Immature natural killer cell (primary cell): ENCODE measurements at regions not wholly inside any gene's neighbourhood (a gene's known extent, or its start where the extent isn't known, plus 50 kb on each side); places are given as distances from the start of the nearest gene placed in this dataset.
"Not testable (repeated sequence)": the region's sequence is repeated elsewhere in the genome, so short reads cannot be mapped to it uniquely, and the experiment has no call there.

Experiments
- DNase-seq, 3 donors: peaks; one replicate each; pipeline ENCODE4 v3.0.0; 2022; ENCODE audit warnings: mixed read lengths in 1 of 3
- H3K27ac Mint-ChIP-seq, 6 donors: one replicate each; pipeline ENCODE4 v1.8.0; 2020; ENCODE audit warnings: mixed read lengths in 6 of 6, mild to moderate bottlenecking in 5 of 6, inconsistent platforms in 4 of 6, moderate library complexity in 3 of 6
- H3K27me3 Mint-ChIP-seq, 3 donors: one replicate each; pipeline ENCODE4 v1.8.0; 2020 to 2021; ENCODE audit warnings: low read depth in 3 of 3, mild to moderate bottlenecking in 3 of 3, mixed read lengths in 3 of 3, moderate library complexity in 3 of 3, inconsistent platforms in 1 of 3
- H3K36me3 Mint-ChIP-seq, 3 donors: one replicate each; pipeline ENCODE4 v1.8.0; 2020; ENCODE audit warnings: mixed read lengths in 3 of 3, inconsistent platforms in 2 of 3, mild to moderate bottlenecking in 2 of 3
- H3K4me1 Mint-ChIP-seq, 2 donors: one replicate each; pipeline ENCODE4 v1.8.0; 2020; ENCODE audit warnings: inconsistent platforms in 2 of 2, mild to moderate bottlenecking in 2 of 2, mixed read lengths in 2 of 2, moderate library complexity in 1 of 2
- H3K4me3 Mint-ChIP-seq, 5 donors: one replicate each; pipeline ENCODE4 v1.8.0; 2020; ENCODE audit warnings: mild to moderate bottlenecking in 5 of 5, mixed read lengths in 5 of 5, inconsistent platforms in 3 of 5, moderate library complexity in 3 of 5
- H3K9me3 Mint-ChIP-seq, 6 donors: one replicate each; pipeline ENCODE4 v1.8.0; 2020; ENCODE audit warnings: mild to moderate bottlenecking in 6 of 6, mixed read lengths in 6 of 6, inconsistent platforms in 4 of 6, moderate library complexity in 3 of 6

DNA sequence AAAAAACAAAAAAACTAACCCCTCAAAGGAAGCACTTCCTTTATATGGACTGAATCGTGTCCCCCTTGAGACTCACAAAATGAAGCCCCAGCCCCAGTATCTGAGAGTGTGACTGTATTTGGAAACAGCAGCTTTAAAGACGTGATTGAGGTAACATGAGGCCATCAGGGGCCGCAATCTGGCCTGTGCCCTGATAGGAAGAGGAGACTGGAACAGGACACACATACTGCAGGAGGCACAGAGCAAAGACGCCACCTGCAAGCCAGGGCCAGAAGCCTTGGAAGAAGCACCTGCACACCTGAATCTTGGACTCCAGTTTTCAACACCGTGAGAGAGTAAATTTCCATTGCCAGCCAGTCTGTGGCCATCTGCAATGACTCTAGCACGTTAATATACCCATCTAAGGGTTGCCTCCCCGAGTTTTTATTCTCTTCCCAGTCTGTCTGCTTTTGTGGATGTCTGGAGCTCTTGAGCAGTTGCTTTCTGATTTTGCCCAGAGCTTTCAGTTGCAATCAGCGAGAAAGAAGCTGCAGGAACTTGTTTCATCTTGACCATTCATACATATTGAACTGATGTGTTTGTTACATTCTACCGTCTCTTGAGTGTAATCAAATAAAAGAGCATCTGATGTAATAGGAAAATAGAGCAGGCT, 775.8 kb upstream of the TPTE start:
- H3K9me3 Mint-ChIP-seq, result peaks cover 8 to 24% (median 21%) of the 10 kb centered on the region in 6 donors
- H3K27ac Mint-ChIP-seq, H3K4me1 Mint-ChIP-seq, H3K36me3 Mint-ChIP-seq, H3K27me3 Mint-ChIP-seq, DNase-seq, H3K4me3 Mint-ChIP-seq: not testable (repeated sequence)

DNA sequence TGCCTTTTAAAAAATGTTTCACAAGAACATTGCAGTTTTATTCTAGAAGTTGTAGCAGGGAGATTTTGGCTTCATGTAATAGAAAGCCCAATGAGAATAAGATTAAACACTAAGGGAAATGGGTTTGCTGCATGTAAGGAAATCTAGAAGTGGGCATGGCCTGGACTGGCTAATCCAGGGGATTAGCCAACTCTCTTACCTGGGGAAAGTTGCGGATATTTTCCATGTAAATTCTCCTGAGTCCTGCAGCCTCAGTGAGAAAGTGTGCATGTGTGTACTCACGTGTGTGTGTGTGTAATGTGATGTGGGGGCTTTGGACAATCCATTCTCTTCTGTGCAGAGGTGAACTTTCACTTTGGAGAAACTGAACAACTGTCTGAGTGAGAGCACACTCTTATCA, 775.1 kb upstream of the TPTE start:
- DNase-seq, H3K4me3 Mint-ChIP-seq, H3K4me1 Mint-ChIP-seq, H3K27ac Mint-ChIP-seq, H3K27me3 Mint-ChIP-seq, H3K36me3 Mint-ChIP-seq: not testable (repeated sequence)
- H3K9me3 Mint-ChIP-seq, result peaks cover 8 to 18% (median 15%) of the 10 kb centered on the region in 6 donors

DNA sequence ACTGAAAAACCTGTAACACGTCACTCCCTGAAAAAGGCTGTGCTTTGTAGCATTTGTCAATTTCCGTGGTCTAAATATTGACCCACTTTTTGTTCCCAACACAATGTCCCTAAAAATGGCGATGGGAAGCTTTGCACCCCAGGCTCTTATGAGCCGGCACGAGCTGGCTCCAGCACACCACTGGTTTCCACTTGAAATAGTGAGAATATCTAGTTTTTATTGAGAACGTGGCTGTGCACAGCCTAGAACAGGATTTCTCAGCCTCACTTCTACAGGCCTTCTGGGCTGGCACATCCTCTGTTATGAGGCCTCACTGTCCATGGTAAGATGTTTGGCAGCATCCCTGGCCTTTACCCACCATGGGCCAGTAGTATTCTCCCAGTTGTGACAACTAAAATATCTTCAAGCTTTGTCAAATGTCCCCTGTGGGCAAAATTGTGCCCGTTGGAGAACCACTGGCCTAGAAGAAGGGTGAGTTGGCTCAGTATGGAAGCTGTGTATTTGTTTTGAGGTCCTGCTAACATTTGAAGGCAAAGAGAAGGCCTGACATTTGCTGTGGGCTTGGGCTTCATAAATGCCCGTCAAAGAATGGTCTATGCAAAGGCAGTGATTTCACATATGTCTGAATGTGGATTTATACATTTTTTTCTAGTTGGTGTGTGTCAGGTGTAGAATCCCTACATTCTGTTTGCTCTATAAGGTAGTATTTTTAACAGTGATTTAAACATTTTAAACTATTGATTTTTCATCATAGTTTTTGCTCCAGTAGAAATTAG, 774.4 kb upstream of the TPTE start:
- peaks cover 4 to 12% (median 9%) of the 10 kb centered on the region in 6 donors for H3K9me3 Mint-ChIP-seq
- H3K36me3 Mint-ChIP-seq, DNase-seq, H3K4me1 Mint-ChIP-seq, H3K27ac Mint-ChIP-seq, H3K27me3 Mint-ChIP-seq, H3K4me3 Mint-ChIP-seq: not testable (repeated sequence)

DNA sequence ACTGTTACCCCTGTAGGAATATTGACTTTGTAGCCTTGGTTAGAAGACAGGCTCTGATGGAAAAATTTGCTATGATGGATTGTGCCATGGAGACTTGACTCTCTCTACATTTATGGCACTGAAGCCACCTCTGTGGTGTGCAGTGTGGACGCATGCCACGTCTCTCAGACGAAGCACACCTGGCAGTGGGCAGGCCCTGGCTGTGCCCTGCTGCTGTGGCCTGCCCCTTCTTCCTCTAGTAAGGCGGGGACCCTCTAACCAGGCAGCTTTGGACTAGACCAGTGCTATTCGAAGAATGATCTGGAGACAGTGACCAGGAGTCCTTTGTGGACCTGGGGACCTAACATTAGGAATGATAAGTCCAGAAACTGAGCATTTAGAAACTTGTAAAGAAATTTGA, 773.5 kb upstream of the TPTE start:
- H3K9me3 Mint-ChIP-seq, H3K4me1 Mint-ChIP-seq, H3K4me3 Mint-ChIP-seq, DNase-seq, H3K36me3 Mint-ChIP-seq, H3K27ac Mint-ChIP-seq, H3K27me3 Mint-ChIP-seq: not testable (repeated sequence)

DNA sequence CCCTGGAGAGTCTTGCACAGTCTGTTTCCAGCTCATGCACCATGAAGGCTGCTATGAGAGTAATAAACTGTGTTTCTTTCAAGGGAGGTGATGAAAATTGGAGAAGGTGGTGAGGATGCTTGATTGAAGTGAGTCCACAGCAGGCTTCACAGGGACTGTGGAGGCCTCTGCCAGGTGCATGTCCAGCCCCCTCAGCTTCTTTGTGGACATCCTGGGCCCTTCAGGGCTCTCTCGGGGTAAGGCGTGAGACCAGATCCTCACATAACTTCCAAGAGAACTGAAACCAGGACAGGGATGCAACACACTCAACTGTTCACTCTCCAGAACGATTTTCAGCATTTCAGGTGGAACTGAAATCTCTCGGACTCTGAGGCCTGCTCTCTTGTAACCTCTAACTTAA, 772.9 kb upstream of the TPTE start:
- H3K4me3 Mint-ChIP-seq, DNase-seq, H3K9me3 Mint-ChIP-seq, H3K36me3 Mint-ChIP-seq, H3K27me3 Mint-ChIP-seq, H3K4me1 Mint-ChIP-seq, H3K27ac Mint-ChIP-seq: not testable (repeated sequence)

DNA sequence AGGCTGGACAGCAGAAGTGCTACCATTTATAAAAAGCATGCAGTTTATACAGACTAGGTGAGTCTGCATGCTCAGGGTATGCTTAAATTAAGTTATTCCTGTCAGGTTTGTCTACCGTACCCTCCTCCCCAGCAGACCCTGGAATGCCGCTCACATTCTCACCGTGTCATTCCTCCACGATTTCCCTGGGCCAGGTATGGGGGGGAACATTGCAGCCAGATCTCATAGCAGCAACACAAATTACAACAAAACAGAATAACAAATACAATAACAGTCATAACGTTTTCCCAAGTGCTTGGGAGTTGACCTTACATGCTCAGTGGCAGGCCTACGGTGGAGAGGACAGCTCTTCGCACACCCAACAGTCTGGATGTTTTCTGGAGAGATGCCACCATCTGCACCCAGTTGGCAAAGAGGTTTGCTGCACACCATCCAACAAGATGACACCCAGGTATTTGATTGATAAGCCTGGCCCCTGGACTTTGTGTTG, 771.6 kb upstream of the TPTE start:
- not testable (repeated sequence) for H3K27me3 Mint-ChIP-seq, H3K27ac Mint-ChIP-seq, DNase-seq

DNA sequence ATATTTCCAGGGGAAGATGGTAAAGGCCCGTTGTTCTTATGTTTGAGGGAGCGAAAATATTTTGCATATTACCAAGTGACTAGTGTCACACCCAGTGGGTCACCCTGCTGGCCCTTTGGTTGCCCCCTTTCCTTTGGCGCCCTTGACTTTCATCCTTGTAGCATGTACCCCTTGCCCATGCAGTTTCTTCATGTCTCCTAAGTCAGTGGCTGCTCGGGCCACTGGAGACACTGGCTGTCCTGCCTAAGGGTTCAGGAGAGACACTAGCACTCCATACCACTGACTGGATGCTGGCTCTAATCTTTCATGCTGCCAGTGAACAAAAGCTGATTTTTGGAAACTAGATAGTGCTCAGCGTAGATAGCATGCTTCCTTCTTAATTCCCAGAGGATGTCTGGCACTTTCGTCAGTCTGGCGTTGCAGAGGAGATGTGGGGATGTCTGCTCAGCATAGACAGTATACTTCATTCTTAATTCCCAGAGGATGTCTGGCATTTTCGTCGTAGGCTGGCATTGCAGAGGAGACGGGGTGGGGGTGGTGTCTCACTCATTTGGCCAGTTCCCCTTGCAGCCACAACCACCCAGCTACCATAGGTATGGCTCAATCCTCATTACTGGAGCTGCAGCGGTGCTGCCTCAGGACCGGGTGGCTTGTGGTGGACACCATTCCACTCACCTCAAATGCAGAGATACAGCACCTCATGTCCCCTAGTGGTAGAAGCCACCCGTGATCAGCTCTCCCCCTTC, 770.9 kb upstream of the TPTE start:
- no peak for DNase-seq
- H3K27me3 Mint-ChIP-seq, result no peaks in the 10 kb centered on the region
- no peak overlapping the region for H3K27ac Mint-ChIP-seq
- peaks cover 0 to 18% (median 14%) of the 10 kb centered on the region in 6 donors for H3K9me3 Mint-ChIP-seq
- H3K36me3 Mint-ChIP-seq, result peaks cover 0 to 4% (median 3%) of the 10 kb centered on the region in 3 donors
- no peaks in the 10 kb centered on the region for H3K4me1 Mint-ChIP-seq
- no peak overlapping the region for H3K4me3 Mint-ChIP-seq

More for the DNA sequence above, 771.6 kb upstream of the TPTE start:
- peaks cover 0 to 10% (median 9%) of the 10 kb centered on the region in 6 donors for H3K9me3 Mint-ChIP-seq
- H3K4me1 Mint-ChIP-seq, H3K4me3 Mint-ChIP-seq, H3K36me3 Mint-ChIP-seq: not testable (repeated sequence)

DNA sequence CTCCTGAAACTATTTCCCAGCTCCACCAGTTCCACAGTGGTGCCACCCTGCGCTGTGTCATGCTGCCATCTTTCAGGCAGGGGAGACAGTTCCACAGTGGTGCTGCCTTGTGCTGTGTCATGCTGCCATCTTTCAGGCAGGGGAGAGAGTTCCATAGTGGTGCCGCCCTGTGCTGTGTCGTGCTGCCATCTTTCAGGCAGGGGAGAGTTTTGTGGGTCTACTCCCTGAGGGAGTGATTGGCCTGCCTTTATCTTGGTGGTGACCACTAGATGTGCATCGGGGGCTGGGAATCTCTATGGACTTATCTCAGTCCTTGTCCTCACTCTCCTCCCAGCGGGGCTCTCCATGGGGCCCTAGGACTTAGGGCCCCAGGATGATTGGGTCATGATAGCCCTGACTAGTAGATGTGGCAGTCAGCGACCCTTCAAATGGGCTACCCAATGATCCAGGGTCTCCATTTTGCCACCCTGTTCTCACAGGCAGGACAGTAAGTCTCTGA, 770.2 kb upstream of the TPTE start:
- not testable (repeated sequence) for H3K27ac Mint-ChIP-seq, H3K27me3 Mint-ChIP-seq, H3K4me3 Mint-ChIP-seq, H3K4me1 Mint-ChIP-seq, H3K36me3 Mint-ChIP-seq, DNase-seq
- H3K9me3 Mint-ChIP-seq, result peaks cover 0 to 24% (median 19%) of the 10 kb centered on the region in 6 donors

DNA sequence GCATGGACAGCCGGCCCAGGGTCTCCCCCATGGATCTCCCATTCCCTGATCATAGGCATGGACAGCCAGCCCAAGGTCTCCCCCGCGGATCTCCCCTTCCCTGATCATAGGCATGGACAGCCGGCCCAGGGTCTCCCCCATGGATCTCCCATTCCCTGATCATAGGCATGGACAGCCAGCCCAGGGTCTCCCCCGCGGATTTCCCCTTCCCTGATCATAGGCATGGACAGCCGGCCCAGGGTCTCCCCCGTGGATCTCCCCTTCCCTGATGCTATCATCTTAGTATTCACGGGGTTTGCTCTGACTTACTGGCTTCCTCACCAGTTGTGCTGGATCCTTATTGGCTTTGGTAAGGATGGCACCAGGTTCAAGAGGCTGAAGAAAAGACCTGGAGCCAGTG, 769.4 kb upstream of the TPTE start:
- not testable (repeated sequence) for H3K4me3 Mint-ChIP-seq, H3K27me3 Mint-ChIP-seq, H3K27ac Mint-ChIP-seq, H3K36me3 Mint-ChIP-seq, H3K4me1 Mint-ChIP-seq, DNase-seq
- peaks cover 0 to 24% (median 19%) of the 10 kb centered on the region in 6 donors for H3K9me3 Mint-ChIP-seq

DNA sequence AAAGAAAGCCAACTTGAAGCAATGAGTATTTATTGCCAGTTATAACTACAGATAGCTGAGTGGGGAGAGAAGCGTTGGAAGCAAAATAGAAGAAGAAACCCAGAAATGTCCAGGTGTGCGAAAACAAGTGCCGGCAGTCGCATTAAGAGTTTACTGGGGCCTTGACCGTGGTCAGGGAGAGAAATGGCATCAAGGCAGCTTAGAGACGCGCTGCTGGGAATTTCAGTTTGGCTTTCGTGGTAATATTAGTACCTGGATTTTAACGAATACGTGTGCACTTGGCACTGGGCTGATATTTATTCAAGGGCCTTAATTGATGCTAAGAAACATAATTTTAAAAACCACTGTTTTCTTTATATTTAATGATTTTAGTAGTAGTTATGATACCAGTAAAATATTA, 767.9 kb upstream of the TPTE start:
- H3K36me3 Mint-ChIP-seq, H3K27ac Mint-ChIP-seq, H3K27me3 Mint-ChIP-seq, H3K4me3 Mint-ChIP-seq, H3K4me1 Mint-ChIP-seq, DNase-seq: not testable (repeated sequence)
- H3K9me3 Mint-ChIP-seq, result peaks cover 0 to 19% (median 13%) of the 10 kb centered on the region in 6 donors

DNA sequence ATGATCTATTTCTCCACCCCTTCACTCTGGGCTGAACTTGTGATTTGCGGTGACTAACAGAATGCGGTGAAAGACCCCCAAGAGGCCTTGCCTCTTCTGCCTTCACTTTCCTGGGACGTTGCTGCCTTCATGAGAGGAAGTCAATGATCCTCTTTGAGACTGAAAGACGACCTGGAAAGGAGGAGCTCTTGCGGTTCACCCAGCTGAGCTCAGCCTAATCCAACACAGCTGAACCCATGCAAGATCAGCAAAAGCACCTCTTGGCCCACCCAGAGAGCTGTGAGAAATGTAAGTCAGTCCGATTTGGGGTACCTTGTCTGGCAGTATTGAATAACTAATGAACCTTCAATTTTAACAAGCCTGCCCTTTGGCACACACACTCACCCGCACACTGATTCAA, 767.4 kb upstream of the TPTE start:
- no peak for DNase-seq
- Mint-ChIP-seq H3K27ac (no peak overlapping the region), H3K4me3 (no peak overlapping the region), H3K27me3 (no peaks in the 10 kb centered on the region), H3K9me3 (peaks cover 0 to 19% (median 13%) of the 10 kb centered on the region in 6 donors), H3K4me1 (no peaks in the 10 kb centered on the region), H3K36me3 (peaks cover 0 to 3% (median 0%) of the 10 kb centered on the region in 3 donors)

DNA sequence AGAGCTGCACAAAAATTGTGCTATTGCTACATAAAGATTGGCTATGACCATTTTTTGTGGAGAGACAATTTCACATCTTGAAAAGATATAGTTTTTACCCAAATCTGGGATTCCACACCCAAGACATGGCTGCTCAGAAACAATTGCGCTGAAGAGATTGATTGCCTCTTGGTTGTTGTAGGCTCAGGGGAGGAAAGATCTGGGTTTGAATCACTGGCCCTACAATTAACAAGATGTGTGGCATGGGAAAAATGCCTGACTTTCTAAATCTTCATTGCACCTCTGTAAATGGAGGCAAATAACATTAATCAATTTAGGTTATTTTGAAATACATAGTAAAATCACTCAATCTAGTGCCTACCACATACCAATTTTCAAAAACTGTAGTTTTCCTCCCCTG, 766.9 kb upstream of the TPTE start:
- not testable (repeated sequence) for DNase-seq, H3K27me3 Mint-ChIP-seq, H3K36me3 Mint-ChIP-seq, H3K27ac Mint-ChIP-seq, H3K4me1 Mint-ChIP-seq, H3K4me3 Mint-ChIP-seq
- H3K9me3 Mint-ChIP-seq, result peaks cover 0 to 19% (median 13%) of the 10 kb centered on the region in 6 donors

DNA sequence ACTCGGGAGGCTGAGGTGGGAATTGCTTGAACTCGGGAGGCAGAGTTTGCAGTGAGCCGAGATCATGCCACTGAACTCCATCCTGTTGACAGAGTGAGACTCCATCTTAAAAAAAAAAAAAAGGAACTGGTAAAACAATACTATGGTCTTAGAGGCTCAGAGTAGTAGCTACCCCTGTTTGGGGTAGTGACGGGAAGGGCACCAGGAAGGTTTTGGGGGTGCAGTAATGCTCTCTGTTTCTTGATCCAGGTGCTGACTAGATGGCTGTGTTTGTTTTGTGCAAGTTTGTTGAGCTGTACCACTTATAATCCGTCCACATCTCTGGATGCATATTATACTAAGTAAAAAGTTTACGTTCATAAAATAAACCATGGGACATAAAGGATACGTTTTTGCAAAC, 765.8 kb upstream of the TPTE start:
- Mint-ChIP-seq H3K36me3 (peaks cover 0 to 3% (median 0%) of the 10 kb centered on the region in 3 donors), H3K4me3 (no peak overlapping the region), H3K27ac (no peak overlapping the region)

DNA sequence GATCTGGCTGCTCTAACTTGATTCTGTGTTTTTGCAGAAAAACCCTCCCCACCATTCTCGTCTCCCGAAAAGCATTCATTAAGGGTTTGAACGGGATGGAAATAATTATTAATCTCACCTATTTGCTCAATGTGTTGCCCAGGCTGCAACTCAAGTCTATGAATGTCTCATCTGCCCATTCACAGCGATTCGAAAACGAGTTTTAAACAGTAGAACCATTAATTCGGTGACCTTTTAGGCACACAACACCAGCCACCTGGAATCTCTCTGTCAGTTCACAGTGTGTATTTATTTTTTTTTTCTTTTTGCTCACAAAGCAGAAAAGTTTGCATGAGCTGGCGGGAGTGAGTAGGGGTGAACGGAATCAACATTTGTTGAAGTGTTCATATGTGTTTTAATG, 764.7 kb upstream of the TPTE start:
- no peak overlapping the region for H3K27ac Mint-ChIP-seq
- H3K4me1 Mint-ChIP-seq, result no peaks in the 10 kb centered on the region
- peaks cover 0 to 19% (median 13%) of the 10 kb centered on the region in 6 donors for H3K9me3 Mint-ChIP-seq
- H3K4me3 Mint-ChIP-seq, result no peak overlapping the region
- no peaks in the 10 kb centered on the region for H3K27me3 Mint-ChIP-seq
- H3K36me3 Mint-ChIP-seq, result peaks cover 0 to 3% (median 0%) of the 10 kb centered on the region in 3 donors
- DNase-seq, result no peak

More for the DNA sequence above, 765.8 kb upstream of the TPTE start:
- peaks cover 0 to 19% (median 13%) of the 10 kb centered on the region in 6 donors for H3K9me3 Mint-ChIP-seq
- no peaks in the 10 kb centered on the region for H3K4me1 Mint-ChIP-seq
- no peak for DNase-seq
- H3K27me3 Mint-ChIP-seq, result no peaks in the 10 kb centered on the region
